ENCODE measurements at regions not wholly inside any gene's neighbourhood (a gene's known extent, or its start where the extent isn't known, plus 50 kb on each side); places are given as distances from the start of the nearest gene placed in this dataset.
A peak's percentile ranks its signal among the peaks of the same experiment; 100 is the strongest.

- DNase-seq (ENCODE audit: low read depth) = no peak
Measured at GRCh38 chr1:172887162-172887561, 163.6 kb downstream of the TNFSF18 start.

- DNase-seq (ENCODE audit: low read depth) = peak; percentile 82
Measured at GRCh38 chr1:172893146-172893841, 157.4 kb downstream of the TNFSF18 start.

GRCh38 chr1:172894349-172895049, 156.2 kb downstream of the TNFSF18 start:
- DNase-seq (ENCODE audit: low read depth) = no peak

- DNase-seq (ENCODE audit: low read depth) = peak; percentile 47
Measured at GRCh38 chr1:172895050-172895460, 155.7 kb downstream of the TNFSF18 start.

- no peak for DNase-seq (ENCODE audit: low read depth)
Measured at GRCh38 chr1:172895761-172896160, 155.0 kb downstream of the TNFSF18 start.

- peak; percentile 48 for DNase-seq (ENCODE audit: low read depth)
Measured at GRCh38 chr1:172897738-172898137, 153.0 kb downstream of the TNFSF18 start.

- no peak for DNase-seq (ENCODE audit: low read depth)
Measured at GRCh38 chr1:172898866-172899265, 151.9 kb downstream of the TNFSF18 start.

- DNase-seq (ENCODE audit: low read depth) = no peak
Measured at GRCh38 chr1:172900376-172900997, 150.3 kb downstream of the TNFSF18 start.

- no peak for DNase-seq (ENCODE audit: low read depth)
Measured at GRCh38 chr1:172902200-172902599, 148.5 kb downstream of the TNFSF18 start.

GRCh38 chr1:172902861-172903381, 147.8 kb downstream of the TNFSF18 start:
- DNase-seq (ENCODE audit: low read depth) = peak; percentile 55

- peak; percentile 79 for DNase-seq (ENCODE audit: low read depth)
Measured at GRCh38 chr1:172903581-172904220, 147.0 kb downstream of the TNFSF18 start.

GRCh38 chr1:172905452-172905851, 145.3 kb downstream of the TNFSF18 start:
- peak; percentile 56 for DNase-seq (ENCODE audit: low read depth)

GRCh38 chr1:172906778-172907592, 143.8 kb downstream of the TNFSF18 start:
- DNase-seq (ENCODE audit: low read depth) = peak; percentile 85

- DNase-seq (ENCODE audit: low read depth) = no peak
Measured at GRCh38 chr1:172907834-172908326, 142.9 kb downstream of the TNFSF18 start.

- DNase-seq (ENCODE audit: low read depth) = peak; percentile 94
Measured at GRCh38 chr1:172909606-172910326, 141.0 kb downstream of the TNFSF18 start.

- DNase-seq (ENCODE audit: low read depth) = no peak
Measured at GRCh38 chr1:172912765-172913260, 137.9 kb downstream of the TNFSF18 start.

GRCh38 chr1:172914501-172915144, 136.1 kb downstream of the TNFSF18 start:
- DNase-seq (ENCODE audit: low read depth) = peak; percentile 72

- no peak for DNase-seq (ENCODE audit: low read depth)
Measured at GRCh38 chr1:172915271-172915670, 135.5 kb downstream of the TNFSF18 start.

GRCh38 chr1:172916116-172916515, 134.6 kb downstream of the TNFSF18 start:
- no peak for DNase-seq (ENCODE audit: low read depth)

GRCh38 chr1:172917972-172918371, 132.8 kb downstream of the TNFSF18 start:
- peak; percentile 95 for DNase-seq (ENCODE audit: low read depth)

Data from RPMI7951 (cell line).